ENCODE measurements at regions not wholly inside any gene's neighbourhood (a gene's known extent, or its start where the extent isn't known, plus 50 kb on each side); places are given as distances from the start of the nearest gene placed in this dataset.

GRCh38 chr17:70752966-70753467 lies 583.7 kb downstream of the KCNJ2 start:
- no peak for DNase-seq

- DNase-seq: no peak
These were observed 593.7 kb downstream of the KCNJ2 start for GRCh38 chr17:70763018-70763417.

- DNase-seq: peak; percentile 51
These were observed 597.9 kb downstream of the KCNJ2 start for GRCh38 chr17:70767102-70767701.

- DNase-seq: no peak
These were observed 600.6 kb downstream of the KCNJ2 start for GRCh38 chr17:70769956-70770355.

- DNase-seq: no peak
These were observed 602.6 kb downstream of the KCNJ2 start for GRCh38 chr17:70771804-70772386.

GRCh38 chr17:70772761-70773160 lies 603.4 kb downstream of the KCNJ2 start:
- DNase-seq: no peak

- no peak for DNase-seq
These were observed 603.9 kb downstream of the KCNJ2 start for GRCh38 chr17:70773258-70773657.

- DNase-seq: no peak
These were observed 605.2 kb downstream of the KCNJ2 start for GRCh38 chr17:70774339-70775117.

- no peak for DNase-seq
These were observed 606.3 kb downstream of the KCNJ2 start for GRCh38 chr17:70775679-70776078.

GRCh38 chr17:70776441-70776840 lies 607.1 kb downstream of the KCNJ2 start:
- no peak for DNase-seq

GRCh38 chr17:70780031-70780430 lies 610.7 kb downstream of the KCNJ2 start:
- DNase-seq: peak; percentile 49

GRCh38 chr17:70786081-70786480 lies 616.7 kb downstream of the KCNJ2 start:
- no peak for DNase-seq

- DNase-seq: no peak
These were observed 618.5 kb downstream of the KCNJ2 start for GRCh38 chr17:70787721-70788300.

- DNase-seq: no peak
These were observed 622.6 kb downstream of the KCNJ2 start for GRCh38 chr17:70791748-70792443.

- no peak for DNase-seq
These were observed 625.4 kb downstream of the KCNJ2 start for GRCh38 chr17:70794738-70795137.

- DNase-seq: no peak
These were observed 626.3 kb downstream of the KCNJ2 start for GRCh38 chr17:70795620-70796019.

GRCh38 chr17:70796757-70797156 lies 627.4 kb downstream of the KCNJ2 start:
- DNase-seq: no peak

GRCh38 chr17:70797166-70797565 lies 627.8 kb downstream of the KCNJ2 start:
- DNase-seq: peak; percentile 38

GRCh38 chr17:70804161-70804560 lies 634.8 kb downstream of the KCNJ2 start:
- peak; percentile 40 for DNase-seq

- DNase-seq: peak; percentile 21
These were observed 639.3 kb downstream of the KCNJ2 start for GRCh38 chr17:70808596-70808995.

GRCh38 chr17:70810609-70811008 lies 641.3 kb downstream of the KCNJ2 start:
- DNase-seq: peak; percentile 43

GRCh38 chr17:70813355-70813930 lies 644.1 kb downstream of the KCNJ2 start:
- DNase-seq: peak; percentile 42

GRCh38 chr17:70819183-70819582 lies 649.9 kb downstream of the KCNJ2 start:
- no peak for DNase-seq
